ENCODE measurements at regions not wholly inside any gene's neighbourhood (a gene's known extent, or its start where the extent isn't known, plus 50 kb on each side); places are given as distances from the start of the nearest gene placed in this dataset.

DNA sequence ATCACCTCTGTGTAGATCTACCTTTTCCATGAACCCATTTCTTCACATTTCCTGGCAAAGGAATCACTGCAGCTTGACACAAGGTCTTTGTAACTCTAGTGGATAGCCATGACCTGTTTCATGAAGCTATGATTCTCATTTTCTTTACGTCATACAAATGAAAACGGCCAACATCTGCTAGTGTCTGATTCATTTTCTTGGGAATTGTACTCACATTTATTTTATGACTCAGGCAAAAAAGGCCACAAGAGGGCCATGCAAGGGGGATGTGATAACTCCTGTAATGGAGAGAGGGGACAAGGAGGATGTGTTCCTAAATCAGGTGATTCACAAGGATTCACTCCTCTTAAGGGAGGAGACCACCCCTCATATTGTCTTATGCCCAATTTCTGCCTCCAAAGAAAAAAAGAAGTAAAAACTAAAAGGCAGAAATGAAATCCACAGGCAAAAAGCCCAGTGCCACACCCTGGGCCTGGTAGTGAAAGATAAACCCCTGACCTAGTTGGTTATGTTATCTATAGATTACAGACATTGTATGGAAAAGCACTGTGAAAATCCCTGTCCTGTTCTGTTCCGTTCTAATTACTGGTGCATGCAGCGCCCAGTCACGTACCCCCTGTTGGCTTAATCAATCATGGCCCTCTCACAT is 249.9 kb downstream of the IPMK start:
- Mint-ChIP-seq H3K4me3 (no peak overlapping the region), H3K27me3 (no peaks in the 10 kb centered on the region), H3K36me3 (ENCODE audit: low read depth) (no peaks in the 10 kb centered on the region), H3K4me1 (no peaks in the 10 kb centered on the region), H3K27ac (no peak overlapping the region)
- ATAC-seq (no peak), DNase-seq (no peak)
- no peaks in the 10 kb centered on the region for H3K9me3 ChIP-seq (ENCODE audit: control insufficient read depth, low read length, poor library complexity, severe bottlenecking)

GRCh38 chr10:58016614-58017013 is 251.1 kb downstream of the IPMK start:
- Mint-ChIP-seq H3K27ac (no peak overlapping the region), H3K27me3 (no peaks in the 10 kb centered on the region), H3K36me3 (ENCODE audit: low read depth) (no peaks in the 10 kb centered on the region), H3K4me3 (no peak overlapping the region), H3K4me1 (no peaks in the 10 kb centered on the region)
- ATAC-seq (no peak), DNase-seq (no peak)
- no peaks in the 10 kb centered on the region for H3K9me3 ChIP-seq (ENCODE audit: control insufficient read depth, low read length, poor library complexity, severe bottlenecking)

DNA sequence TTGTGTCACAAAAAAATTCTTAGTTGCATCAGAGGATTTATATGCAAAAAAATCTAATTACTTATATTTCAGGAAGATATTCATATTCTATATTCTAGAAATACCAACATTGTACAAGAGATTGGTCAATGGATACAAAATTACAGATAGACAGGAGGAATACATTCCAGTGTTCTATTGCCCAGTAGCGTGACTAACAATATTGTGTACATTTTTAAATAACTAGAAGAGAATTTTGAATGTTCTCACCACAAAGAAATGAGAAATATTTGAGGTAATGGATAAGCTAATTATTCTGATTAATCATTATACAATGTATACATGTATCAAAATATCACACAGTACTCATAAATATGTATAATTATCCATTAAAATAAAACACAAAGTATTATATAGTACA is 253.3 kb downstream of the IPMK start:
- Mint-ChIP-seq H3K4me3 (no peak overlapping the region), H3K27me3 (no peaks in the 10 kb centered on the region), H3K4me1 (no peaks in the 10 kb centered on the region), H3K36me3 (ENCODE audit: low read depth) (no peaks in the 10 kb centered on the region), H3K27ac (no peak overlapping the region)
- ATAC-seq (no peak), DNase-seq (no peak)
- no peaks in the 10 kb centered on the region for H3K9me3 ChIP-seq (ENCODE audit: control insufficient read depth, low read length, poor library complexity, severe bottlenecking)

DNA sequence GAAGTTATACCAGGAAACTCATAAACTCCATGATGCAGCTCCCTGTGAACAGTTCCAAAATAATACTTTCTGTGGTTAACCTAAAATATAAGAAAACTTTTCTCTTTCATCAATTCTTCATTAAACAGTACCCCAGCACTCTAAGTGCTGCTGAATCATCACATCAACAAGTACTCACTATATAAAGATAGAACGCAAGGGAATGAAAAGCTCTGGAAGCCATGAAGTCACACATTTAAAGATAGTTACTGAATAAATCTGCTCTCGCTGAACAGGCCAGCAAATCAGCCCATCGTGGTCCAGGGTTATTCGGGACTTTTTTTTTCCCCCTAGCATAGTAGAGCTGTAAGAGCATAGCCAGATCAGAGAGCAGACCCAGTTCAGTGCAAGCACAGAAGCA is 254.3 kb downstream of the IPMK start:
- no peaks in the 10 kb centered on the region for H3K4me1 Mint-ChIP-seq
- no peaks in the 10 kb centered on the region for H3K9me3 ChIP-seq (ENCODE audit: control insufficient read depth, low read length, poor library complexity, severe bottlenecking)
- ATAC-seq (no peak), DNase-seq (no peak)
- no peak overlapping the region for H3K27ac Mint-ChIP-seq
- H3K4me3 Mint-ChIP-seq = no peak overlapping the region
- no peaks in the 10 kb centered on the region for H3K27me3 Mint-ChIP-seq
- H3K36me3 Mint-ChIP-seq (ENCODE audit: low read depth) = no peaks in the 10 kb centered on the region

DNA sequence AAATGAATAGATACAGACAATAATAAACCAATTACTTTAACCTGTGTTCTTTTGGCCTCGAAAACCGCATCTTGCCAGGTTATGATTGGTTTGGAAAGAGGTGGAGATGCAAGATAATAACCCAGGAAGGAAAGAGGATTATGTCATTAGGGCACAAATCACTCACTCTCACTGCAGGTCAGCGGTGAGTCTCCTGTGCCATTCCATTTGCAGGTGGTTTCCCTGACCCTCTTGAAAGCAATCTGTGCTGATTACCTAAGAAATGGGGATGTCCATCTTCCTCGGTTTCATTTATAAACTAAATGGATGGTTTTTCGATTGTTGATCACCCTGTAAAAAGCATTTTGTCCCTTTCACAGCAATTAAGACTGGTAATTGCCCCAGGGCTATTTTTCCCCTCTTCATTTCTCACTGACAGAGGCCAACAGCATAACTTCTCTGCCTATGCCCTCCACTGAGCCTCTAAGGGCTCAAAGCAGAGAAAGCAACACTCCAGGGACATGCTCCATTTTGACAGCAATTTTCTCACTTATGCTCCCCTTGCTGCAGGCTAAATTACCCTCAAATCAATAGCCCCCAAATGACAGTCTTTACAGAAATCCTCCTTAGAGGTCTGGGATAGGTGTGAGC is 257.5 kb downstream of the IPMK start:
- Mint-ChIP-seq H3K36me3 (ENCODE audit: low read depth) (no peaks in the 10 kb centered on the region), H3K27ac (no peak overlapping the region), H3K27me3 (no peaks in the 10 kb centered on the region), H3K4me1 (no peaks in the 10 kb centered on the region), H3K4me3 (no peak overlapping the region)
- no peak for ATAC-seq
- no peaks in the 10 kb centered on the region for H3K9me3 ChIP-seq (ENCODE audit: control insufficient read depth, low read length, poor library complexity, severe bottlenecking)
- no peak for DNase-seq

DNA sequence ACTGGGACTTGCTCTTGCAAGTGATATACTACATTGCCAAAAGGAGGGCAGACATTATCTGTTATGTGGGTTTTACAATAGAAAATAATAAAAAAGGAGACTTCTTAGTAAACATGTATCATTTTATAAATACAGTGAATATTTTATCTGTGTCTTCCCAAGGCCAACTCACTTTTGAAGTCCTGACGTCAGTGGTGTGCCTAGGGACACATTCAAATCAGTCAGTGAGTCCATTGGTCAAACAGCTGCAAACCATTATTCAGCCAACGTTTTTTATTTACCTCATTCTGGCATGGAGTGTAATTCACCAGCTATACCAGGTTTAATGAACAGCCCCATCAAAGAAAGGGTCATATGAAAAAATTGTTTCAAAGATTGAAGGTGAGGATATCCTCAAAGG is 263.7 kb downstream of the IPMK start:
- DNase-seq (no peak), ATAC-seq (no peak)
- Mint-ChIP-seq H3K27me3 (no peaks in the 10 kb centered on the region), H3K36me3 (ENCODE audit: low read depth) (no peaks in the 10 kb centered on the region), H3K4me3 (no peak overlapping the region), H3K4me1 (no peaks in the 10 kb centered on the region), H3K27ac (no peak overlapping the region)
- H3K9me3 ChIP-seq (ENCODE audit: control insufficient read depth, low read length, poor library complexity, severe bottlenecking) = no peaks in the 10 kb centered on the region

DNA sequence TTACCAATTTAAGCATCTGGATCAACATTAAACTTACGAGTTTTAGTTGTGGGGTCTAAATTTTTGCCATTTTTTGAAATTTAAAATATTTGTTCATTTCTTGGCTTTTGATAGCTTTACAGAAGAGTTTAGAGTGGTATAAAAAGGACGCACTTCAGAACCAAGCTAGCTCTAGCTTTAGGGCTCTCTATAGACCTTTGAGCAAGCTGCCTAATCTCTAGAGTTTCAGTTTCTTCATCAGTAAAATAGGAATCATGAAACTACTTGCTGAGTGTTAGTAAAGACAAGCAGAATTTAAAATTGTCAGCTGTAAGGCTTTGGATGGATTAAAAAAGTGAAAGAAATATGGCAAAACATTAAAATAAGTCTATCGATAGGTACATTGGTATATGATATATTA is 266.5 kb downstream of the IPMK start:
- Mint-ChIP-seq H3K36me3 (ENCODE audit: low read depth) (no peaks in the 10 kb centered on the region), H3K27me3 (no peaks in the 10 kb centered on the region), H3K4me3 (no peak overlapping the region), H3K4me1 (no peaks in the 10 kb centered on the region), H3K27ac (no peak overlapping the region)
- ATAC-seq (no peak), DNase-seq (no peak)
- no peaks in the 10 kb centered on the region for H3K9me3 ChIP-seq (ENCODE audit: control insufficient read depth, low read length, poor library complexity, severe bottlenecking)

- Mint-ChIP-seq H3K36me3 (ENCODE audit: low read depth) (no peaks in the 10 kb centered on the region), H3K4me1 (no peaks in the 10 kb centered on the region), H3K27me3 (no peaks in the 10 kb centered on the region), H3K27ac (no peak overlapping the region), H3K4me3 (no peak overlapping the region)
- H3K9me3 ChIP-seq (ENCODE audit: control insufficient read depth, low read length, poor library complexity, severe bottlenecking) = no peaks in the 10 kb centered on the region
- DNase-seq (no peak), ATAC-seq (no peak)
Observed at GRCh38 chr10:57996536-57996935, 271.2 kb downstream of the IPMK start.

DNA sequence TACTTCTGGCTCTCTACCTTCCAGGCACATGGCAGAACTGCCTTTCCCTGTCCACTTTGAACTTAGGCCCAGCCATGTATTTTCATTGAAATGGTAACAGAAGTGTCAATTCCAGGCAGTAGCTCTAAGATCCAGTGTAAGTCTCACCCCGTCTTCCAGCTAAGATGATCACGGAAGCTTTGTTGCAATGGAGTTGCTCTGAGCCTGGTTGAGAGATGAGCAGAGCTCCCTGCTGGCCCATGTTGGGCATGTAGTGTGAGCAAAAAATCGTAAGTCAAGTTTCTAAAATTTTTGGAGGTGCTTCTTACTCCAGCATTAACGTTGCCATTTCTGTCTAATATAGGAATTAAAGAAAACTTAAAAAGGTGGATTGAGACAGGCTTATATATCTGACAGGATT is 274.4 kb downstream of the IPMK start:
- no peak overlapping the region for H3K4me3 Mint-ChIP-seq
- H3K27ac Mint-ChIP-seq = no peak overlapping the region
- H3K4me1 Mint-ChIP-seq = no peaks in the 10 kb centered on the region
- no peak for ATAC-seq
- H3K27me3 Mint-ChIP-seq = no peaks in the 10 kb centered on the region
- no peak for DNase-seq
- no peaks in the 10 kb centered on the region for H3K9me3 ChIP-seq (ENCODE audit: control insufficient read depth, low read length, poor library complexity, severe bottlenecking)
- no peaks in the 10 kb centered on the region for H3K36me3 Mint-ChIP-seq (ENCODE audit: low read depth)

- Mint-ChIP-seq H3K4me3 (no peak overlapping the region), H3K4me1 (no peaks in the 10 kb centered on the region), H3K27ac (no peak overlapping the region), H3K36me3 (ENCODE audit: low read depth) (no peaks in the 10 kb centered on the region), H3K27me3 (no peaks in the 10 kb centered on the region)
- ATAC-seq = no peak
- no peaks in the 10 kb centered on the region for H3K9me3 ChIP-seq (ENCODE audit: control insufficient read depth, low read length, poor library complexity, severe bottlenecking)
- no peak for DNase-seq
Observed at GRCh38 chr10:57992321-57993077, 275.2 kb downstream of the IPMK start.

- no peaks in the 10 kb centered on the region for H3K36me3 Mint-ChIP-seq (ENCODE audit: low read depth)
- no peaks in the 10 kb centered on the region for H3K9me3 ChIP-seq (ENCODE audit: control insufficient read depth, low read length, poor library complexity, severe bottlenecking)
- no peak overlapping the region for H3K27ac Mint-ChIP-seq
- DNase-seq = no peak
- H3K27me3 Mint-ChIP-seq = no peaks in the 10 kb centered on the region
- H3K4me3 Mint-ChIP-seq = no peak overlapping the region
- ATAC-seq = no peak
- H3K4me1 Mint-ChIP-seq = no peaks in the 10 kb centered on the region
Observed at GRCh38 chr10:57988964-57989363, 278.7 kb downstream of the IPMK start.

- H3K9me3 ChIP-seq (ENCODE audit: control insufficient read depth, low read length, poor library complexity, severe bottlenecking) = no peaks in the 10 kb centered on the region
- H3K27me3 Mint-ChIP-seq = no peaks in the 10 kb centered on the region
- no peak for DNase-seq
- no peak overlapping the region for H3K4me3 Mint-ChIP-seq
- no peaks in the 10 kb centered on the region for H3K4me1 Mint-ChIP-seq
- no peaks in the 10 kb centered on the region for H3K36me3 Mint-ChIP-seq (ENCODE audit: low read depth)
- H3K27ac Mint-ChIP-seq = no peak overlapping the region
- ATAC-seq = no peak
Observed at GRCh38 chr10:57987055-57987721, 280.5 kb downstream of the IPMK start.

GRCh38 chr10:57986422-57986821 is 281.3 kb downstream of the IPMK start:
- Mint-ChIP-seq H3K27ac (no peak overlapping the region), H3K4me1 (no peaks in the 10 kb centered on the region), H3K36me3 (ENCODE audit: low read depth) (no peaks in the 10 kb centered on the region), H3K4me3 (no peak overlapping the region), H3K27me3 (no peaks in the 10 kb centered on the region)
- ATAC-seq = no peak
- H3K9me3 ChIP-seq (ENCODE audit: control insufficient read depth, low read length, poor library complexity, severe bottlenecking) = no peaks in the 10 kb centered on the region
- DNase-seq = no peak
